GM23338 (cell line): ENCODE measurements at regions not wholly inside any gene's neighbourhood (a gene's known extent, or its start where the extent isn't known, plus 50 kb on each side); places are given as distances from the start of the nearest gene placed in this dataset.

Source experiments
- ATAC-seq: fragments of 200-7000 bp; cut with Tn5 transposase; 3 replicates; pipeline ENCODE4 v1.9.1; 2020
- DNase-seq: peaks from one replicate; pipeline ENCODE4 v3.0.0-alpha.2; 2015; ENCODE audit warnings: low spot score
- H2AFZ ChIP-seq: fragments of 200-600 bp; sonication (generic); 2 replicates; pipeline ENCODE4 v1.8.0; 2016; ENCODE audit warnings: antibody characterized with exemption, mild to moderate bottlenecking, moderate library complexity
- H3F3A ChIP-seq: fragments of 200-600 bp; sonication (generic); replicated peaks from 2 replicates; pipeline ENCODE4 v1.8.0; 2017; ENCODE audit warnings: antibody characterized with exemption, mixed run types, low read depth
- H3K27ac ChIP-seq: fragments of 200-600 bp; sonication (generic); 2 replicates; pipeline ENCODE4 v1.6.1; 2016; ENCODE audit warnings: low read depth
- H3K27me3 ChIP-seq: fragments of 200-600 bp; sonication (generic); 2 replicates; pipeline ENCODE4 v1.8.0; 2016; ENCODE audit warnings: mild to moderate bottlenecking, mixed run types, moderate library complexity; ENCODE audit not compliant: insufficient read depth
- H3K36me3 ChIP-seq: fragments of 200-600 bp; sonication (generic); 2 replicates; pipeline ENCODE4 v1.8.0; 2016; ENCODE audit warnings: mild to moderate bottlenecking; ENCODE audit not compliant: insufficient read depth
- H3K4me1 ChIP-seq: fragments of 200-600 bp; sonication (generic); 2 replicates; pipeline ENCODE4 v1.8.0; 2016; ENCODE audit warnings: mild to moderate bottlenecking, moderate library complexity; ENCODE audit not compliant: insufficient read depth
- H3K4me2 ChIP-seq: fragments of 200-600 bp; sonication (generic); 2 replicates; pipeline ENCODE4 v1.7.1; 2017; ENCODE audit warnings: mixed run types
- H3K4me3 ChIP-seq: fragments of 200-600 bp; sonication (generic); 2 replicates; pipeline ENCODE4 v1.6.1; 2016; ENCODE audit warnings: mixed run types
- H3K79me2 ChIP-seq: fragments of 200-600 bp; sonication (generic); replicated peaks from 2 replicates; pipeline ENCODE4 v1.8.0; 2017; ENCODE audit warnings: mild to moderate bottlenecking; ENCODE audit not compliant: insufficient read depth
- H3K9me2 ChIP-seq: fragments of 200-600 bp; sonication (generic); 2 replicates; pipeline ENCODE4 v1.8.0; 2017; ENCODE audit not compliant: insufficient read depth
- H4K20me1 ChIP-seq: fragments of 200-600 bp; sonication (generic); replicated peaks from 2 replicates; pipeline ENCODE4 v1.8.0; 2017; ENCODE audit warnings: mild to moderate bottlenecking; ENCODE audit not compliant: insufficient read depth
- H3K27ac Mint-ChIP-seq: 2 replicates; pipeline ENCODE4 v1.8.0; 2020; ENCODE audit warnings: inconsistent platforms, mild to moderate bottlenecking, moderate library complexity, mixed read lengths
- H3K27me3 Mint-ChIP-seq: 3 replicates; pipeline ENCODE4 v1.8.0; 2022; ENCODE audit warnings: low read depth, mild to moderate bottlenecking, moderate library complexity, mixed read lengths, inconsistent platforms; ENCODE audit not compliant: insufficient read depth, poor library complexity
- H3K36me3 Mint-ChIP-seq: 3 replicates; pipeline ENCODE4 v1.8.0; 2021; ENCODE audit warnings: low read depth, mild to moderate bottlenecking, inconsistent platforms, moderate library complexity, mixed read lengths
- H3K4me1 Mint-ChIP-seq: 3 replicates; pipeline ENCODE4 v1.8.0; 2020; ENCODE audit warnings: mild to moderate bottlenecking, inconsistent platforms, mixed read lengths
- H3K4me3 Mint-ChIP-seq: 3 replicates; pipeline ENCODE4 v1.8.0; 2021; ENCODE audit warnings: moderate library complexity, mild to moderate bottlenecking, inconsistent platforms, mixed read lengths
- H3K9me3 Mint-ChIP-seq: 3 replicates; pipeline ENCODE4 v1.8.0; 2020; ENCODE audit warnings: moderate library complexity, mild to moderate bottlenecking, inconsistent platforms, mixed read lengths
- CREB1 ChIP-seq: fragments of 250-450 bp; sonication (Bioruptor Pico); IDR thresholded peaks from 2 replicates; pipeline ENCODE4 v1.5.0; 2020; ENCODE audit warnings: low read depth, mild to moderate bottlenecking, moderate library complexity
- CTCF ChIP-seq, 2 experiments: fragments of 200-600 bp in 1 of 2; sonication (generic) in 1 of 2; conservative IDR thresholded peaks; 2 replicates each; pipeline versions ENCODE4 v1.5.1 to v1.6.1; 2016 to 2017; ENCODE audit warnings: antibody characterized with exemption in 2 of 2, low read depth in 2 of 2, mild to moderate bottlenecking in 2 of 2, moderate library complexity in 1 of 2
- ETS1 ChIP-seq: IDR thresholded peaks from 2 replicates; pipeline ENCODE4 v1.6.1; 2016; ENCODE audit warnings: antibody characterized with exemption
- EZH2 ChIP-seq: fragments of 200-600 bp; sonication (generic); IDR thresholded peaks from one replicate; pipeline ENCODE4 v1.8.0; 2017; ENCODE audit warnings: antibody characterized with exemption, mild to moderate bottlenecking, low read depth; ENCODE audit not compliant: unreplicated experiment
- EZH2phosphoT487 ChIP-seq: fragments of 200-600 bp; sonication (generic); IDR thresholded peaks from one replicate; pipeline ENCODE4 v1.8.1; 2018; ENCODE audit warnings: antibody characterized with exemption; ENCODE audit not compliant: unreplicated experiment
- JUNB ChIP-seq: IDR thresholded peaks from one replicate; pipeline ENCODE4 v1.6.1; 2016; ENCODE audit warnings: antibody characterized with exemption; ENCODE audit not compliant: unreplicated experiment
- NANOG ChIP-seq: IDR thresholded peaks from 2 replicates; pipeline ENCODE4 v1.6.1; 2016; ENCODE audit warnings: antibody characterized with exemption, borderline replicate concordance
- POLR2AphosphoS5 ChIP-seq: IDR thresholded peaks from 2 replicates; pipeline ENCODE4 v1.6.1; 2016; ENCODE audit warnings: antibody characterized with exemption, low read depth
- STAT1 ChIP-seq: IDR thresholded peaks from one replicate; pipeline ENCODE4 v1.6.1; 2016; ENCODE audit warnings: antibody characterized with exemption; ENCODE audit not compliant: unreplicated experiment
- ZNF114 ChIP-seq: fragments of 250-450 bp; sonication (Bioruptor Pico); IDR thresholded peaks from 2 replicates; pipeline ENCODE4 v1.5.0; 2020; ENCODE audit warnings: mild to moderate bottlenecking, moderate library complexity
- ZNF331 ChIP-seq: fragments of 250-450 bp; sonication (Bioruptor Pico); IDR thresholded peaks from 2 replicates; pipeline ENCODE4 v1.5.0; 2020; ENCODE audit warnings: low read depth, mild to moderate bottlenecking, moderate library complexity
- ZNF462 ChIP-seq: fragments of 250-450 bp; sonication (Bioruptor Pico); IDR thresholded peaks from 2 replicates; pipeline ENCODE4 v1.5.0; 2020; ENCODE audit warnings: mild to moderate bottlenecking, moderate library complexity
- TF ChIP-seq, protein P1 (sequence below): IDR thresholded peaks from one replicate; pipeline ENCODE4 v1.6.1; 2018; ENCODE audit warnings: antibody characterized with exemption; ENCODE audit not compliant: unreplicated experiment

- Histone ChIP-seq H3K4me3 (no peak overlapping the region), H3K4me1 (peaks cover 43% of the 10 kb centered on the region), H3K4me2 (no peak overlapping the region), H3K27ac (no peak overlapping the region), H3K79me2 (no peaks in the 10 kb centered on the region), H3K9me2 (no peaks in the 10 kb centered on the region), H3K36me3 (no peaks in the 10 kb centered on the region), H4K20me1 (no peaks in the 10 kb centered on the region), H3K27me3 (no peaks in the 10 kb centered on the region), H2AFZ (no peak overlapping the region), H3F3A (no peaks in the 10 kb centered on the region)
- Mint-ChIP-seq H3K4me1 (peaks cover 38% of the 10 kb centered on the region), H3K27ac (no peak overlapping the region), H3K4me3 (no peak overlapping the region), H3K9me3 (no peaks in the 10 kb centered on the region), H3K27me3 (peaks cover 6% of the 10 kb centered on the region), H3K36me3 (no peaks in the 10 kb centered on the region)
- no peak for DNase-seq
- no peak for TF ChIP-seq ETS1
- TF ChIP-seq NANOG = no peak
- TF ChIP-seq JUNB = no peak
- TF ChIP-seq STAT1 = no peak
- TF ChIP-seq POLR2AphosphoS5 = no peak
- TF ChIP-seq CTCF (conservative IDR thresholded peaks at IDR 0.05; ENCODE audit: low read depth in 2 of 2) = no peak
- no peak for TF ChIP-seq ZNF331 (CRISPR knock-in tag)
- TF ChIP-seq EZH2 = no peak
- TF ChIP-seq ZNF114 = no peak
- TF ChIP-seq, protein P1, sequence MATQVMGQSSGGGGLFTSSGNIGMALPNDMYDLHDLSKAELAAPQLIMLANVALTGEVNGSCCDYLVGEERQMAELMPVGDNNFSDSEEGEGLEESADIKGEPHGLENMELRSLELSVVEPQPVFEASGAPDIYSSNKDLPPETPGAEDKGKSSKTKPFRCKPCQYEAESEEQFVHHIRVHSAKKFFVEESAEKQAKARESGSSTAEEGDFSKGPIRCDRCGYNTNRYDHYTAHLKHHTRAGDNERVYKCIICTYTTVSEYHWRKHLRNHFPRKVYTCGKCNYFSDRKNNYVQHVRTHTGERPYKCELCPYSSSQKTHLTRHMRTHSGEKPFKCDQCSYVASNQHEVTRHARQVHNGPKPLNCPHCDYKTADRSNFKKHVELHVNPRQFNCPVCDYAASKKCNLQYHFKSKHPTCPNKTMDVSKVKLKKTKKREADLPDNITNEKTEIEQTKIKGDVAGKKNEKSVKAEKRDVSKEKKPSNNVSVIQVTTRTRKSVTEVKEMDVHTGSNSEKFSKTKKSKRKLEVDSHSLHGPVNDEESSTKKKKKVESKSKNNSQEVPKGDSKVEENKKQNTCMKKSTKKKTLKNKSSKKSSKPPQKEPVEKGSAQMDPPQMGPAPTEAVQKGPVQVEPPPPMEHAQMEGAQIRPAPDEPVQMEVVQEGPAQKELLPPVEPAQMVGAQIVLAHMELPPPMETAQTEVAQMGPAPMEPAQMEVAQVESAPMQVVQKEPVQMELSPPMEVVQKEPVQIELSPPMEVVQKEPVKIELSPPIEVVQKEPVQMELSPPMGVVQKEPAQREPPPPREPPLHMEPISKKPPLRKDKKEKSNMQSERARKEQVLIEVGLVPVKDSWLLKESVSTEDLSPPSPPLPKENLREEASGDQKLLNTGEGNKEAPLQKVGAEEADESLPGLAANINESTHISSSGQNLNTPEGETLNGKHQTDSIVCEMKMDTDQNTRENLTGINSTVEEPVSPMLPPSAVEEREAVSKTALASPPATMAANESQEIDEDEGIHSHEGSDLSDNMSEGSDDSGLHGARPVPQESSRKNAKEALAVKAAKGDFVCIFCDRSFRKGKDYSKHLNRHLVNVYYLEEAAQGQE = no peak
- no peak for TF ChIP-seq CREB1 (CRISPR knock-in tag)
- no peak for TF ChIP-seq EZH2phosphoT487
- no peak for TF ChIP-seq ZNF462 (CRISPR knock-in tag)
- no peak for ATAC-seq
Observed at GRCh38 chr7:110387689-110388088, 703.2 kb upstream of the LRRN3 start.
